K562 (cell line): ENCODE measurements at regions not wholly inside any gene's neighbourhood (a gene's known extent, or its start where the extent isn't known, plus 50 kb on each side); places are given as distances from the start of the nearest gene placed in this dataset.
A peak's percentile ranks its signal among the peaks of the same experiment; 100 is the strongest.

Experiments used
- ATAC-seq: fragments of 200-7000 bp; cut with Tn5 transposase; 3 replicates; pipeline ENCODE4 v1.9.1; 2020; ENCODE audit warnings: moderate library complexity
- BruUV-seq: library from RNA; stranded (reverse); fragments of 400-500 nt; replicated peaks from 2 replicates; lab custom pipeline; 2021; lab: Mats Ljungman, UMichigan
- CTCF ChIA-PET: fragments of 300-600 bp; formaldehyde crosslinking; extraction: SDS; loops from one replicate; lab custom pipeline; 2021; ENCODE audit warnings: low intra/inter-chr PET ratio; lab: Yijun Ruan, JAX
- POLR2A ChIA-PET: fragments of 300-600, 350-650 bp; sonication (Branson Sonifier 250); formaldehyde crosslinking; extraction: SDS; loops from one replicate; lab custom pipeline; 2021; ENCODE audit warnings: antibody characterized with exemption, inconsistent platforms; lab: Yijun Ruan, JAX
- DNase-seq, 4 experiments: peaks; one replicate each; pipeline versions ENCODE4 v3.0.0 to v3.0.0-alpha.2; 2011 to 2018; ENCODE audit warnings: low spot score in 3 of 4, mixed read lengths in 3 of 4; ENCODE audit errors: extremely low read depth in 1 of 4
- FAIRE-seq: peaks from 2 replicates; lab custom pipeline; 2011; peaks lifted over from hg19 to GRCh38; lab: Jason Lieb, UNC
- H2AFZ ChIP-seq: 2 replicates; pipeline ENCODE4 v1.6.0; 2011; ENCODE audit warnings: low read depth, low read length, control low read depth, inconsistent platforms
- H3K27ac ChIP-seq: fragments of 200-600 bp; 3 replicates; pipeline ENCODE4 v1.8.0; 2011; ENCODE audit warnings: low read depth, mild to moderate bottlenecking, control low read depth, inconsistent platforms, low read length, moderate library complexity, mixed read lengths; ENCODE audit errors: extremely low read depth
- H3K27me3 ChIP-seq, 2 experiments: fragments of 300-600 bp in 1 of 2; 2 replicates in 1 of 2; 3 replicates in 1 of 2; pipeline versions ENCODE4 v1.6.0 to v1.8.0; 2011; ENCODE audit warnings: inconsistent platforms in 2 of 2, low read length in 2 of 2, mild to moderate bottlenecking in 1 of 2, mixed read lengths in 1 of 2, moderate library complexity in 1 of 2; ENCODE audit not compliant: control insufficient read depth in 2 of 2, insufficient read depth in 2 of 2
- H3K36me3 ChIP-seq: fragments of 300-600 bp; 3 replicates; pipeline ENCODE4 v1.8.0; 2011; ENCODE audit warnings: mild to moderate bottlenecking, low read length, inconsistent platforms; ENCODE audit not compliant: control insufficient read depth, insufficient read depth
- H3K4me1 ChIP-seq, 2 experiments: fragments of 200-600 bp in 1 of 2; replicated peaks in 1 of 2; 2 replicates in 1 of 2; 3 replicates in 1 of 2; pipeline versions ENCODE4 v1.5.1 to v1.8.0; 2011; ENCODE audit warnings: inconsistent platforms in 2 of 2, low read length in 2 of 2, mild to moderate bottlenecking in 1 of 2, mixed read lengths in 1 of 2, moderate library complexity in 1 of 2; ENCODE audit not compliant: control insufficient read depth in 2 of 2, insufficient read depth in 2 of 2
- H3K4me2 ChIP-seq: 2 replicates; pipeline ENCODE4 v1.6.1; 2011; ENCODE audit warnings: low read length, control low read depth, inconsistent platforms, mixed read lengths; ENCODE audit not compliant: insufficient read depth
- H3K4me3 ChIP-seq: fragments of 200-600 bp; sonication (generic), shearing (Covaris generic); 2 replicates; pipeline ENCODE4 v1.5.1; 2016; ENCODE audit warnings: control low read depth, inconsistent platforms
- H3K79me2 ChIP-seq: fragments of 200-600 bp; 3 replicates; pipeline ENCODE4 v1.8.0; 2011; ENCODE audit warnings: low read length, inconsistent platforms; ENCODE audit not compliant: control insufficient read depth, insufficient read depth
- H3K9ac ChIP-seq, 2 experiments: 2 replicates each; pipeline versions ENCODE4 v1.6.0 to v1.6.1; 2011; ENCODE audit warnings: low read depth in 2 of 2, low read length in 2 of 2, control low read depth in 1 of 2, inconsistent platforms in 1 of 2, mild to moderate bottlenecking in 1 of 2, mixed read lengths in 1 of 2; ENCODE audit not compliant: insufficient read depth in 1 of 2
- H3K9me1 ChIP-seq: one replicate; pipeline ENCODE4 v1.6.0; 2011; ENCODE audit warnings: inconsistent platforms, mild to moderate bottlenecking, low read length, moderate library complexity; ENCODE audit not compliant: control insufficient read depth, insufficient read depth
- H3K9me3 ChIP-seq: replicated peaks from 2 replicates; pipeline ENCODE4 v1.5.1; 2011; ENCODE audit warnings: low read depth, low read length, inconsistent platforms; ENCODE audit not compliant: control insufficient read depth, insufficient read depth
- H4K20me1 ChIP-seq: replicated peaks from 2 replicates; pipeline ENCODE4 v1.6.1; 2011; ENCODE audit warnings: low read length, inconsistent platforms, mixed read lengths; ENCODE audit not compliant: control insufficient read depth, insufficient read depth
- BCL6 ChIP-seq: fragments of 250-450 bp; sonication (Bioruptor Pico); IDR thresholded peaks from 2 replicates; pipeline ENCODE4 v1.4.0; 2020
- BCOR ChIP-seq: fragments of 450-650 bp; IDR thresholded peaks from 2 replicates; pipeline ENCODE4 v1.6.1; 2016
- CBX8 ChIP-seq: fragments of 200-600 bp; sonication (generic); IDR thresholded peaks from 2 replicates; pipeline ENCODE4 v1.6.1; 2012; ENCODE audit warnings: borderline replicate concordance, mixed run types, low read depth, mild to moderate bottlenecking, moderate library complexity, mixed read lengths, low read length, control low read depth, inconsistent platforms; ENCODE audit not compliant: poor library complexity, severe bottlenecking; ENCODE audit errors: extremely low read depth
- FOXA3 ChIP-seq, 2 experiments: fragments of 450-650 bp in 1 of 2; sonication (generic) in 1 of 2; formaldehyde crosslinking; IDR thresholded peaks in 1 of 2; conservative IDR thresholded peaks in 1 of 2; 2 replicates each; pipeline versions ENCODE4 v1.4.0 to v1.8.0; 2020 to 2022; ENCODE audit warnings: mild to moderate bottlenecking in 2 of 2, missing genetic modification reagents in 1 of 2
- GABPA ChIP-seq: fragments of 200-800 bp; sonication (Bioruptor generic); conservative IDR thresholded peaks from 2 replicates; pipeline ENCODE4 v1.6.1; 2016; ENCODE audit warnings: low read depth, missing genetic modification characterization, missing compliant biosample characterization
- IRF1 ChIP-seq: sonication (generic); formaldehyde crosslinking; IDR thresholded peaks from 2 replicates; pipeline ENCODE4 v1.8.0; 2022; ENCODE audit warnings: missing genetic modification reagents, mild to moderate bottlenecking, borderline replicate concordance
- KDM2B ChIP-seq: fragments of 250-450 bp; sonication (Bioruptor Pico); IDR thresholded peaks from 2 replicates; pipeline ENCODE4 v1.8.0; 2021; ENCODE audit warnings: mild to moderate bottlenecking, moderate library complexity
- KLF10 ChIP-seq: fragments of 250-450 bp; sonication (Bioruptor Pico); IDR thresholded peaks from 2 replicates; pipeline ENCODE4 v1.6.1; 2021; ENCODE audit warnings: matching md5 sums
- NR0B1 ChIP-seq: fragments of 450-650 bp; IDR thresholded peaks from one replicate; pipeline ENCODE4 v1.6.1; 2018; ENCODE audit warnings: mild to moderate bottlenecking, moderate library complexity; ENCODE audit not compliant: partially characterized antibody
- PHTF2 ChIP-seq: fragments of 250-450 bp; sonication (Bioruptor Pico); IDR thresholded peaks from 2 replicates; pipeline ENCODE4 v1.5.0; 2021; ENCODE audit warnings: mild to moderate bottlenecking
- POLR2G ChIP-seq: fragments of 200-400 bp; formaldehyde crosslinking; IDR thresholded peaks from 2 replicates; pipeline ENCODE4 v1.6.1; 2017; ENCODE audit warnings: low read depth, mild to moderate bottlenecking, antibody characterized with exemption, low read length, moderate library complexity
- RBM14 ChIP-seq: fragments of 200-400 bp; formaldehyde crosslinking; IDR thresholded peaks from 2 replicates; pipeline ENCODE4 v1.6.1; 2018; ENCODE audit warnings: low read depth, mild to moderate bottlenecking, low read length, moderate library complexity, borderline replicate concordance; ENCODE audit not compliant: insufficient read depth
- RFX1 ChIP-seq: fragments of 450-650 bp; IDR thresholded peaks from 2 replicates; pipeline ENCODE4 v1.6.1; 2016; ENCODE audit warnings: mild to moderate bottlenecking, moderate library complexity
- ZBTB43 ChIP-seq: sonication (generic); formaldehyde crosslinking; IDR thresholded peaks from 2 replicates; pipeline ENCODE4 v1.8.0; 2023; ENCODE audit warnings: mild to moderate bottlenecking, missing genetic modification reagents
- WGBS: fragments of 100-300 bp; shearing (Covaris generic); methylation state at CpG from one replicate; pipeline ENCODE4 v1.1.6; 2016; ENCODE audit warnings: low coverage, mixed read lengths; ENCODE audit not compliant: insufficient coverage; ENCODE audit errors: missing lambda C conversion rate; 5-methylcytosine and 5-hydroxymethylcytosine counted together
- in situ Hi-C: fragments of 300-500 bp; cut with MboI; formaldehyde crosslinking; loops from 4 replicates; pipeline ENCODE4 v1.15.0; 2018; ENCODE audit warnings: inconsistent platforms, mixed read lengths
- intact Hi-C: fragments of 100-400 bp; cut with micrococcal nuclease; formaldehyde crosslinking; loops from 2 replicates; pipeline ENCODE4 v1.14.2; 2022

GRCh38 chr10:83517456-83517855, 621.9 kb upstream of the GHITM start:
- no peak for FAIRE-seq
- no peaks in the 10 kb centered on the region for H4K20me1 ChIP-seq
- in situ Hi-C loops = no loop called here
- H3K79me2 ChIP-seq = no peaks in the 10 kb centered on the region
- no peaks in the 10 kb centered on the region for H3K4me1 ChIP-seq
- H3K9ac ChIP-seq = no peak overlapping the region
- no peak for DNase-seq
- no peak overlapping the region for H3K4me2 ChIP-seq
- no peak for TF ChIP-seq BCL6
- peak; percentile 38 for TF ChIP-seq RFX1
- no TSS peak for BruUV-seq
- POLR2A ChIA-PET = no interaction called here
- intact Hi-C loops = no loop called here
- H3K4me3 ChIP-seq = no peak overlapping the region
- H3K9me1 ChIP-seq = no peaks in the 10 kb centered on the region
- no peak overlapping the region for H2AFZ ChIP-seq
- no peaks in the 10 kb centered on the region for H3K27me3 ChIP-seq
- CTCF ChIA-PET = no interaction called here
- ATAC-seq = no peak
- 0% methylated on average over 1 of the region's 1 CpG for WGBS
- H3K36me3 ChIP-seq = no peaks in the 10 kb centered on the region
- no peaks in the 10 kb centered on the region for H3K9me3 ChIP-seq
- H3K27ac ChIP-seq = no peak overlapping the region

GRCh38 chr10:83518779-83519178, 620.5 kb upstream of the GHITM start:
- no peaks in the 10 kb centered on the region for H3K79me2 ChIP-seq
- H3K9me3 ChIP-seq = no peaks in the 10 kb centered on the region
- in situ Hi-C loops = no loop called here
- no TSS peak for BruUV-seq
- no peak overlapping the region for H3K4me3 ChIP-seq
- no peaks in the 10 kb centered on the region for H3K9me1 ChIP-seq
- FAIRE-seq (no peak), DNase-seq (no peak), ATAC-seq (no peak)
- ChIA-PET CTCF (no interaction called here), POLR2A (no interaction called here)
- H2AFZ ChIP-seq = no peak overlapping the region
- H4K20me1 ChIP-seq = no peaks in the 10 kb centered on the region
- no peak overlapping the region for H3K27ac ChIP-seq
- no peaks in the 10 kb centered on the region for H3K27me3 ChIP-seq
- 1% methylated on average over 4 of the region's 4 CpGs for whole genome bisulfite sequencing
- intact Hi-C loops = no loop called here
- no peak overlapping the region for H3K9ac ChIP-seq
- H3K4me1 ChIP-seq = no peaks in the 10 kb centered on the region
- no peaks in the 10 kb centered on the region for H3K36me3 ChIP-seq
- H3K4me2 ChIP-seq = no peak overlapping the region
- TF ChIP-seq POLR2G = no peak
- no peak for TF ChIP-seq ZBTB43 (CRISPR knock-in tag)
- TF ChIP-seq BCOR = no peak
- TF ChIP-seq GABPA = no peak
- TF ChIP-seq IRF1 (CRISPR knock-in tag) = no peak
- no peak for TF ChIP-seq KDM2B (CRISPR knock-in tag)
- TF ChIP-seq FOXA3 (CRISPR knock-in tag; conservative IDR thresholded peaks at IDR 0.05 in 1 of 2, IDR thresholded peaks at IDR 0.05 in 1 of 2) = no peak
- no peak for TF ChIP-seq KLF10 (CRISPR knock-in tag)
- no peak for TF ChIP-seq PHTF2 (CRISPR knock-in tag)
- TF ChIP-seq CBX8 = no peak
- no peak for TF ChIP-seq NR0B1
- no peak for TF ChIP-seq RBM14
